Muscle of leg (tissue), 3 donors: ENCODE measurements at regions not wholly inside any gene's neighbourhood (a gene's known extent, or its start where the extent isn't known, plus 50 kb on each side); places are given as distances from the start of the nearest gene placed in this dataset.
"Not testable (repeated sequence)": the region's sequence is repeated elsewhere in the genome, so short reads cannot be mapped to it uniquely, and the experiment has no call there.

ENCODE experiments used
- DNase-seq: peaks from one replicate; pipeline ENCODE4 v3.0.0; 2013
- H3K27ac ChIP-seq: one replicate; pipeline ENCODE4 v1.5.1; 2013; ENCODE audit warnings: mild to moderate bottlenecking, low read length, control low read depth
- H3K27me3 ChIP-seq: one replicate; pipeline ENCODE4 v1.6.1; 2013; ENCODE audit warnings: low read length; ENCODE audit not compliant: control insufficient read depth, insufficient read depth
- H3K36me3 ChIP-seq: one replicate; pipeline ENCODE4 v1.6.1; 2013; ENCODE audit warnings: low read length; ENCODE audit not compliant: control insufficient read depth, insufficient read depth
- H3K4me1 ChIP-seq: one replicate; pipeline ENCODE4 v1.6.1; 2013; ENCODE audit warnings: low read length; ENCODE audit not compliant: control insufficient read depth, insufficient read depth
- H3K4me3 ChIP-seq: one replicate; pipeline ENCODE4 v1.5.1; 2013; ENCODE audit warnings: low read length, control low read depth
- H3K9me3 ChIP-seq: replicated peaks from 2 replicates; pipeline ENCODE4 v1.6.1; 2013; ENCODE audit warnings: low read depth, low read length; ENCODE audit not compliant: control insufficient read depth
- WGBS: methylation state at CpG from one replicate; pipeline ENCODE4 v1.1.5; 2013; ENCODE audit warnings: missing lambda C conversion rate; ENCODE audit not compliant: insufficient coverage; 5-methylcytosine and 5-hydroxymethylcytosine counted together

GRCh38 chr10:11403646-11404045, 207.8 kb downstream of the USP6NL start:
- not testable (repeated sequence) for H3K4me3 ChIP-seq, H3K9me3 ChIP-seq, H3K27me3 ChIP-seq, DNase-seq, H3K36me3 ChIP-seq, H3K27ac ChIP-seq
- WGBS, result no CpG with 5 or more reads among the region's 2 CpGs
- peaks cover 24% of the 10 kb centered on the region for H3K4me1 ChIP-seq

- Histone ChIP-seq H3K9me3 (peaks cover 2% of the 10 kb centered on the region), H3K36me3 (no peaks in the 10 kb centered on the region), H3K4me1 (peaks cover 28% of the 10 kb centered on the region), H3K4me3 (no peak overlapping the region), H3K27me3 (no peaks in the 10 kb centered on the region), H3K27ac (no peak overlapping the region)
- 78% methylated on average over 6 of the region's 11 CpGs for WGBS
- no peak for DNase-seq
Observed at GRCh38 chr10:11403116-11403515, 208.3 kb downstream of the USP6NL start.

GRCh38 chr10:11402392-11402791, 209.1 kb downstream of the USP6NL start:
- WGBS, result 100% methylated on average over 1 of the region's 2 CpGs
- no peak for DNase-seq
- Histone ChIP-seq H3K4me3 (no peak overlapping the region), H3K27me3 (no peaks in the 10 kb centered on the region), H3K36me3 (no peaks in the 10 kb centered on the region), H3K4me1 (peaks cover 35% of the 10 kb centered on the region), H3K9me3 (peaks cover 2% of the 10 kb centered on the region), H3K27ac (no peak overlapping the region)

GRCh38 chr10:11401264-11402235, 209.9 kb downstream of the USP6NL start:
- no peaks in the 10 kb centered on the region for H3K36me3 ChIP-seq
- H3K4me1 ChIP-seq, result peaks cover 43% of the 10 kb centered on the region
- 46% methylated on average over 14 of the region's 16 CpGs for WGBS

GRCh38 chr10:11397980-11398580, 213.4 kb downstream of the USP6NL start:
- DNase-seq, result peak; percentile 97
- H3K27ac ChIP-seq, result peak overlapping the region; percentile 70
- no peak overlapping the region for H3K4me3 ChIP-seq
- WGBS, result 26% methylated on average over 8 of the region's 8 CpGs
- peaks cover 2% of the 10 kb centered on the region for H3K9me3 ChIP-seq
- H3K36me3 ChIP-seq, result no peaks in the 10 kb centered on the region
- no peaks in the 10 kb centered on the region for H3K27me3 ChIP-seq
- peaks cover 44% of the 10 kb centered on the region for H3K4me1 ChIP-seq

More at GRCh38 chr10:11401264-11402235, 209.9 kb downstream of the USP6NL start:
- Histone ChIP-seq H3K4me3 (no peak overlapping the region), H3K9me3 (peaks cover 2% of the 10 kb centered on the region), H3K27me3 (no peaks in the 10 kb centered on the region), H3K27ac (no peak overlapping the region)
- no peak for DNase-seq

GRCh38 chr10:11397077-11397965, 214.1 kb downstream of the USP6NL start:
- 36% methylated on average over 20 of the region's 21 CpGs for WGBS

GRCh38 chr10:11396311-11396955, 215.0 kb downstream of the USP6NL start:
- H3K27ac ChIP-seq, result peak overlapping the region; percentile 70
- H3K27me3 ChIP-seq, result no peaks in the 10 kb centered on the region
- H3K36me3 ChIP-seq, result no peaks in the 10 kb centered on the region
- peaks cover 38% of the 10 kb centered on the region for H3K4me1 ChIP-seq
- H3K4me3 ChIP-seq, result no peak overlapping the region
- 63% methylated on average over 14 of the region's 17 CpGs for WGBS
- DNase-seq, result peak; percentile 62
- H3K9me3 ChIP-seq, result no peaks in the 10 kb centered on the region

More at GRCh38 chr10:11397077-11397965, 214.1 kb downstream of the USP6NL start:
- Histone ChIP-seq H3K9me3 (no peaks in the 10 kb centered on the region), H3K36me3 (no peaks in the 10 kb centered on the region), H3K4me3 (no peak overlapping the region), H3K27me3 (no peaks in the 10 kb centered on the region), H3K4me1 (peaks cover 44% of the 10 kb centered on the region), H3K27ac (peak overlapping the region; percentile 70)
- DNase-seq, result peak; percentile 87

- no peaks in the 10 kb centered on the region for H3K27me3 ChIP-seq
- DNase-seq, result no peak
- H3K9me3 ChIP-seq, result no peaks in the 10 kb centered on the region
- H3K4me3 ChIP-seq, result no peak overlapping the region
- 83% methylated on average over 9 of the region's 15 CpGs for WGBS
- H3K27ac ChIP-seq, result no peak overlapping the region
- no peaks in the 10 kb centered on the region for H3K36me3 ChIP-seq
- H3K4me1 ChIP-seq, result peaks cover 31% of the 10 kb centered on the region
Observed at GRCh38 chr10:11395581-11396310, 215.7 kb downstream of the USP6NL start.

- Histone ChIP-seq H3K27me3 (no peaks in the 10 kb centered on the region), H3K36me3 (no peaks in the 10 kb centered on the region), H3K27ac (no peak overlapping the region), H3K9me3 (no peaks in the 10 kb centered on the region), H3K4me3 (no peak overlapping the region), H3K4me1 (peaks cover 31% of the 10 kb centered on the region)
- DNase-seq, result no peak
- 50% methylated on average over 1 of the region's 2 CpGs for WGBS
Observed at GRCh38 chr10:11395161-11395560, 216.3 kb downstream of the USP6NL start.
